GM12874 (cell line): ENCODE measurements at regions not wholly inside any gene's neighbourhood (a gene's known extent, or its start where the extent isn't known, plus 50 kb on each side); places are given as distances from the start of the nearest gene placed in this dataset.

Experiments used
- TF ChIP-seq, protein P1 (sequence below): IDR thresholded peaks from 2 replicates; pipeline ENCODE4 v1.5.1; 2011; ENCODE audit warnings: low read depth, mild to moderate bottlenecking, control low read depth, low read length, moderate library complexity; ENCODE audit not compliant: insufficient read depth

- TF ChIP-seq, protein P1, sequence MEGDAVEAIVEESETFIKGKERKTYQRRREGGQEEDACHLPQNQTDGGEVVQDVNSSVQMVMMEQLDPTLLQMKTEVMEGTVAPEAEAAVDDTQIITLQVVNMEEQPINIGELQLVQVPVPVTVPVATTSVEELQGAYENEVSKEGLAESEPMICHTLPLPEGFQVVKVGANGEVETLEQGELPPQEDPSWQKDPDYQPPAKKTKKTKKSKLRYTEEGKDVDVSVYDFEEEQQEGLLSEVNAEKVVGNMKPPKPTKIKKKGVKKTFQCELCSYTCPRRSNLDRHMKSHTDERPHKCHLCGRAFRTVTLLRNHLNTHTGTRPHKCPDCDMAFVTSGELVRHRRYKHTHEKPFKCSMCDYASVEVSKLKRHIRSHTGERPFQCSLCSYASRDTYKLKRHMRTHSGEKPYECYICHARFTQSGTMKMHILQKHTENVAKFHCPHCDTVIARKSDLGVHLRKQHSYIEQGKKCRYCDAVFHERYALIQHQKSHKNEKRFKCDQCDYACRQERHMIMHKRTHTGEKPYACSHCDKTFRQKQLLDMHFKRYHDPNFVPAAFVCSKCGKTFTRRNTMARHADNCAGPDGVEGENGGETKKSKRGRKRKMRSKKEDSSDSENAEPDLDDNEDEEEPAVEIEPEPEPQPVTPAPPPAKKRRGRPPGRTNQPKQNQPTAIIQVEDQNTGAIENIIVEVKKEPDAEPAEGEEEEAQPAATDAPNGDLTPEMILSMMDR: no peak
Observed at GRCh38 chr2:888906-889566, 61.6 kb upstream of the SNTG2 start.

- TF ChIP-seq, protein P1: no peak
Observed at GRCh38 chr2:888211-888801, 62.3 kb upstream of the SNTG2 start.

DNA sequence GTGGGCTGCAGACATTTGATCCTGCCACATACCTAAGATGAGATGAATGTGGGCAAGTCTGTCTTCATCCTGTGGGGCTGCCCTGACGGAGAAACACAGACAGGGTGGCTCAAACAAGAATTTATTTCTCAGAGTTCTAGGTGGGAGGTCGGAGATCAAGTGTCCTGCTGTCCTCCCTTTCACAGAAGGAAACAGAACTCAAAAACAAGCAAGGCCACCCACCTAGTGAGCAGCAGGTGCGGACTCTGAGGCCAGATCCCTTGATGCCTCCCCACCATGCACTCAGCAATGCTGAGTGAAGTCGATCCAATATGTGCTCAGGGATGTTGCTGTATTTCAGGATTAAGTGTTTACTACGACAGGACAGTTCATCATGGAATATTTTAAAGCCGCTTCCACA, 63.0 kb upstream of the SNTG2 start:
- TF ChIP-seq, protein P1: no peak

- TF ChIP-seq, protein P1: no peak
Observed at GRCh38 chr2:886072-887022, 64.3 kb upstream of the SNTG2 start.

DNA sequence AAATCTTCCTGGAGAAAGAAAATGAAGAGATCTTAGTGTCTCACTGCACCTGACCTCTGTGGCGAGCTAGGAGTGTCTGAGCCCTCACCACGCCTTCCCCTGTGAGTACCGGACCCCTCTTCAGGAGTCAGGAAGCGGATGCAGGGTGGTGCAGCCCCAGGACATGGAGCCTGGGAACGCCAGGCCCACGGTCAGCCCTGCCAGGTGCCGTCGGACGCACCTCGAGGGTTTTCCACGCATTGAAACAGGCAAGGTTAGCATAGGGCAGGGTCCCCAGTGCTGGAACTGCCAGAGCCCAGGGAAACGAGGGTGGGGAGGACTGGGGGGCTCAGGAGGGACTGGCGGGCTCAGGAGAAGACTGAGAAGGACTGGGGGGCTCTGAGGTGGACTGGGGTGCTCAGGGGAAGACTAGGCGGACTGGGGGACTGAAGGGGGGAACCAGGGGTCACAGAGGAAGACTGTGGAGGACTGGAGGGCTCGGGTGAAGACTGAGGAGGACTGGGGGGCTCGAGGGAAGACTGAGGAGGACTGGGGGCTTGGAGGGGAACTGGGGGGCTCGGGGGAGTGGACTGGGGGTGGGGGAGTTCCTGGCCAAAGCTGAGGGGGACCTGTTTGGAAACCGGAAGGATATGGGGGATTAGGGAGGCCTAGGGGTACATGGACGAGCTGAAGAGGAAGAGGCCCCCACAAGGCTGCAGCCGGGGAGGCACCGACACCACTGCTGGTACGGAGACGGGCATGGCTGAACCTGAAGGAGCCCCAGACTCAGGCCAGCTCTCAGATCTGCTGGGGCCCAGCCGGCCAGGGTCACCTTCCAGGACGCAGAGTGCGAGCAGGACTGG, 65.2 kb upstream of the SNTG2 start:
- TF ChIP-seq, protein P1: no peak

- TF ChIP-seq, protein P1: no peak
Observed at GRCh38 chr2:883803-884748, 66.6 kb upstream of the SNTG2 start.
